ENCODE measurements at regions not wholly inside any gene's neighbourhood (a gene's known extent, or its start where the extent isn't known, plus 50 kb on each side); places are given as distances from the start of the nearest gene placed in this dataset.
A peak's percentile ranks its signal among the peaks of the same experiment; 100 is the strongest.
"Not testable (repeated sequence)": the region's sequence is repeated elsewhere in the genome, so short reads cannot be mapped to it uniquely, and the experiment has no call there.

- DNase-seq = peak in 1 of 3 experiments; percentile 27
Observed at GRCh38 chr19:29873801-29874575, 62.2 kb downstream of the CCNE1 start.

- DNase-seq = no peak
Observed at GRCh38 chr19:29875931-29876330, 64.1 kb downstream of the CCNE1 start.

DNA sequence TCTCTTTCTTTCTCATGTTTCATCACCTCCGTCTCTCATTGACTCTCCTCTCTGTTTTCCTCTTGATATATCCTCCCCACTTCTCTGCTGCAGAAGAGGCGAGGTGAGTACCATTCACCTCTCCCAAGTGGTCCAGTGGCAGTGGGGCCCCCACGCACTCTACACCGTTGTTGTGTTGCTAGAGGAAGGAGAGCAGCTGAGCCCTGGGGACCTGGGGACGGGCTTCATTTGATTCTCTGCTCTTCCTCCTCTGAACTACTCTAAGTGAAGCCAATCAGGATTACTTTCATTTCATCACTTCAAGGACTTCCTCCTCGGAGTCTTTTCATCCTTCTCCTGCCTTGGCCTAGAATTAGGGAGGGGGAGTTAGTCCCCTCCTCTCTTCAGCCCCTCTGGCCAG lies 64.6 kb downstream of the CCNE1 start:
- DNase-seq = no peak

DNA sequence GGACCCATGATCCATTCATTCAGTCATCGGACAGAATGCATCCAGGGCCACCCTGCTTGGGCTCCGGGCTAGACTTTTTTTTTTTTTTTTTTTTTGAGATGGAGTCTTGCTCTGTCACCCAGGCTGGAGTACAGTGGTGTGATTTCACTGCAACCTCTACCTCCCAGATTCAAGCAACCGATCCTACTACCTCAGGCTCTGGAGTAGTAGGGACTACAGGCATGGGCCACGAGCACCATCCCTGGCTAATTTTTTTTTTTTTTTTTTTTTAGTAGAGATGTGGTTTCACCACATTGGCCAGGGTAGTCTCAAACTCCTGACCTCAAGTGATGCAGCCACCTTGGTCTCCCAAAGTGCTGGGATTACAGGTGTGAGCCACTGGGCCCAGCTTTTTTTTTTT lies 65.1 kb downstream of the CCNE1 start:
- DNase-seq = not testable (repeated sequence)

DNA sequence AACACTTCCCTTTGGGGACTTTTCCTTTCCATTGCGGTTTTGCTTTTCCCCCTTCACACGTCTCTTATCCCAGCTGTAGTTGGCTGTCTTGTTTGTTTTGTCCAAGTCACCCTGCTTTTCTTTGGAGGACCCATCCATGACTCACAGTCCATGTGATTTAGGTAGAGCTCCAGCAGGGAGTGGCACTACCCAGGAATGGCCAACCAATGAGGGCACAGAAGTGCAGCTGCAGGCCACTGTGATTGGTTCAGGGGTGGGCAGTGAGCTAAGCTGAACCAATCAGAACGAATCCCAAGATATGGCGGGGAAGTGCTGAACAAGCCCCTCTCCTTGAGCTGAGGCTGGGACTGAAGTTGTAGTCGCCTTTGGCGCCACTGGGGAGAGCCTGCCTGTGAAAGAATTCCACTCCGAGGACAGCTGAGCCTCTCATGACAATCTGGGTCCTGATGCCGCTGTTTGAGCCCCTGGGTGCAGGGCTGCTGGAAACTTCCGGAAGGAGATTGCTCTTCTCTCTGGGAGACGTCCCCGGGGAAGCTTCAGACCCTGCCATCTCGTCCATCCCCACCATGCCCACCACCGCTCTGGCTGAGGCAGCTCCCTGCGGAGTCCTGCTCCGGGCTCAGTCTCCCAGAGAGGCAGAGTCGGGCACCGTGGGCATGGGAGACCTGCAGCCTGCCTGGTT lies 62.9 kb upstream of the URI1 start:
- peak in 2 of 3 experiments; percentile 7 to 11 for DNase-seq

GRCh38 chr19:29879655-29879974 lies 62.4 kb upstream of the URI1 start:
- DNase-seq = no peak

- no peak for DNase-seq
Observed at GRCh38 chr19:29880498-29881081, 61.4 kb upstream of the URI1 start.

DNA sequence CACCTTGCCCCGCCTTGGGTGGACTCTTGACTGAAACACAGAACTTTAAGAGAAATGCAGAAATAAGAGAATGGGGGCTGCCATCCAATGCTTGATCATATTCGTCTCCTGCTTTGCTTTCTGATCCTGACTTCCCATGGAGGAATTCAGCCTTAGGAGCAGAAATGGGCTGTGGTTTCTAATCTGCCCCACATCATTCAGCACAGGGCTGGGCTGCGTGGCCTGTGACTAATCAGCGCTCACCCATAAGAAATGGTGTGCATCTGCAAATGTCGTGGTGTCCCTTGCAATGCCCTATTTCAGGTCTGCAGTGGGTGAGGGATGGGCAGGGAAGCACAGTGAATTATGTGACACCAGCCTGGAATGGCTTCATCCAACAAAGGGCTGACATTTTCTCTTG lies 60.7 kb upstream of the URI1 start:
- no peak for DNase-seq

DNA sequence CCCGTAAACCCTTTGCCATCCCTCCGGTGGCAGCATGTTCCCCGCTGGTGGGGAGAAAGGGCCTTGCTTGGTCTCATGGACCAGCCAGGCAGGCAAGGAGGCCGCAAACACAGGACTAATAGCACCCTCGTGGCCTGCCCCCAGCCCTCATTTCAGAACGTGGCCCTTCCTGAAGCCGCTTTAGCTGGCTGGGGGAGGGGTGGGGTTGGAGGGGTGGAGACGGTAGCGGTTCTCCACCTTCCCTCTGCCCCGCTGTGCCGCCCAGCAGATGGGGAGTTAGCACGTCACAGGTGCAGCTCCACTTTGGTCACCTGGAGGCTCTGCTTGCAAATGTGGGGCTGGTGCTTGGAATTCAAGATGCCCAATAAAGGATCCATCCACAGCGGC lies 59.3 kb upstream of the URI1 start:
- no peak for DNase-seq

GRCh38 chr19:29884044-29884443 lies 58.0 kb upstream of the URI1 start:
- DNase-seq = no peak

DNA sequence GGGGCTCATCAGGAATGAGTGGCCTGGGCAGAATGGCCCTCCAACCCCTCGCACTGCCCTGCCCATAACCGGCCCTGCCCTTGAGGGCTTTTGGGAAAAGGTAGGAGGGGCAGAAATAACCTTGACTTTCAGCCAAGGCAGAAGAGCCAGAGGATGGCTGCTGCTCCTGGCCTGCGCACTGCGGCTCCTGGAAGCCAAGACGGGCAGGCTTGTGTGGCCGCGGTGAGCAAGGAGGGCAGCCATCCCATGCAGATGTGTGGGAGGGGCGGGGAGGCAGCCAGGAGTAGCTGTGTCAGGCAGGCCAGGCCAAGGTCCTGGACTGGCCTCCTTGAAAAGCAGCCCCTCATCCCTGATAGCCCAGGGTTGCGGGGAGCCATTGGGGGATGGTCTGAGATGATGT lies 57.6 kb upstream of the URI1 start:
- DNase-seq = no peak

DNA sequence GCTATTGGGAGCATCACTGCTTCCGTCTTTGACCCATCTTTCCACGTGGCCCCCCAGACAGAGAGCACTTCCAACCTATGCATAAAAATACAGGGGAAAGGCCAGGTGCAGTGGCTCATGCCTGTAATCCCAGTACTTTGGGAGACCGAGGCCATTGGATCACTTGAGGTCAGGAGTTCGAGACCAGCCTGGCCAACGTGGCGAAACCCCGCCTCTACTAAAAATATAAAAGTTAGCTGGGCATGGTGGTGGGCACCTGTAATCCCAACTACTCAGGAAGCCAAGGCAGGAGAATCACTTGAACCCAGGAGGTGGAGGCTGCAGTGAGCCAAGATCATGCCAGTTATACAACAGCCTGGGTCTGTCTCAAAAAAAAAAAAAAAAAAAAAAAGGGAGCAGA lies 55.9 kb upstream of the URI1 start:
- DNase-seq = not testable (repeated sequence)

DNA sequence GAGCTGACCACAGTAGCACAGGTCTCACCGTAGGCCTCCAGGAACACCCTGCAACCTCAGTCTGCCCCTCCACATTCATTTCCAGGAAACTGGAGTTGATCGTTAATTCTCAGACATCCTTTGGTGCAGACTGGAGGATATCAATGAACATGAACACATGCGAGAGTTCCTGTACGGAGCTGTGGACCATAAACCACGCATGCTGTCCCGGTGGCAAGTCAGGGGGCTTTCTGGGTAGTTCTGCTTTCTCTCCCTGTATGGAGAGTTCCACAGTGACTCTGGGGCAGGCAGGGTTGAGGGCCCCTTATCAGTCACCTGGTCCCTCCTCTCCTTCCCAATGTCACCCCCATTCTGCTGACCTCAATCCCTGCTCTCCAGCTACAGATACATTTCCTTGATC lies 55.5 kb upstream of the URI1 start:
- DNase-seq = no peak

DNA sequence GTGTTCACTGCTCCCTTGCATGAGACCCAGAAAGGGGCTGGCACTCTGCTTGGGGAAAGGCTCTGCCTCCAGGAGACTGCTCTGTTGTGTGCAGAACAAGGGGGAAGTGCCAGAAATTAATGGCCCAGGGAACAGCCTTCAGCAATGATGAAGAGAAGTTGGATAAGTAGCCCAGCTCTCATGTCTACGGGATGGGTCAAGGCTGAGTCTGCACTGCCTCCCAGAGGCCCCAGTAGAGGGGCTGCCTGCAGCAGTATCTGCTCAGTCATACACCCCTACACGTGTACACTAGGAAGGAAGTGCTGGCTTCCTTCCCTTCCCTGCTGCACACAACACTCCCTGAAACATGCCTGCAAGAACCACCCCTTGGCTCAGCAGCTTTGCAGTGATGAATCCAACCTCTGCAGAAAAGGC lies 54.6 kb upstream of the URI1 start:
- DNase-seq = no peak

DNA sequence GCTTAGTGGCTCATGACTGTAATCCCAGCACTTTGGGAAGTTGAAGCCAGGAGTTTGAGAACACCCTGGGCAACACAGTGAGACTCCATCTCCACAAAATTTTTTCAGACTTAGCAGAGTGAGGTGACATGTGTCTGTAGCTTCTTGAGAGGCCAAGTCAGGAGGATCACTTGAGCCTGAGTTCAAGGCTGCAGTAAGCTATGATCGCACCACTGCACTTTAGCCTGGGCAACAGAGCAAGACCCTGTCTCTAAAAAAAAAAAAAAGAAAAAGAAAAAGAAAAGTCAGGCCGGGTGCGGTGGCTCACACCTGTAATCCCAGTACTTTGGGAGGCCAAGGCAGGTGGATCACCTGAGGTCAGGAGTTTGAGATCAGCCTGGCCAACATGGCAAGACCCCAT lies 54.0 kb upstream of the URI1 start:
- DNase-seq = not testable (repeated sequence)

DNA sequence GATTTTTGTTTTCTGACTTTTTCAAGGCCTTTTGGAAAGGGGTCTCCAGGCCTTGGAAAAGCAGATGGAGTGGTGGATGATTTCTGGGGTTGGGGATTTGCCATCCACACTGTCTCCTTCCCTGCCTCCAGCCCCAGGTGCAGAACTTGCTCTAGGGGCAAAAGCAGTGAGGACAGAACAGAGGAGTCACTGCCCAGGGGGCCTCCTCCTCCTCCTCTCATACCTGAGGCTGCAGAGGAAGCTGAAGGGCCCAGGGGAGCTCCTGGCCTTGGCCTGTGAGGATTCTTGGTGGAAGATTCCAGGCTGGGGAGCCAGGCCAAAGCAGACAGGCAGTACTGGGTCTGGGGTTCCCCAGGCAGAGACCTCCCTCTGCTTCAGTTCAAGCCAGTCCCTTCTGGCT lies 52.3 kb upstream of the URI1 start:
- DNase-seq = no peak

DNA sequence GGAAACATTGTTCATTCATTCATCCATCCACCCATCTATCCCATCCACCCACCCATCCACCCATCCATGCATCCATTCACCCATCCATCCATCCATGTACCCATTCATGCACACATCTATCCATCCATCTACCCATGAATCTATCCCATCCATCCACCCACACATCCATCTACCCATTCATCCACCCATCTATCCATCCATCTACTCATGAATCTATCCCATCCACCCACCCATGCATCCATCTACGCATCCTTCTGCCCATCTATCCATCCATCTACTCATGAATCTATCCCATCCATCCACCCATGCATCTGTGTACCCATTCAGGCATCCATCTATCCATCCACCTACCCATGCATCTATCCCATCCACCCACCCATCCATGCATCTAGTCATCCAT lies 51.6 kb upstream of the URI1 start:
- no peak for DNase-seq
